GM13977 (cell line): ENCODE measurements at regions not wholly inside any gene's neighbourhood (a gene's known extent, or its start where the extent isn't known, plus 50 kb on each side); places are given as distances from the start of the nearest gene placed in this dataset.

Source experiments
- DNase-seq: peaks from one replicate; pipeline ENCODE4 v3.0.0; 2012; ENCODE audit warnings: low spot score
- CTCF ChIP-seq: IDR thresholded peaks from 2 replicates; pipeline ENCODE4 v1.5.1; 2012; ENCODE audit warnings: mild to moderate bottlenecking, control low read depth; ENCODE audit not compliant: insufficient read depth; ENCODE audit errors: extremely low read depth, missing control alignments
- in situ Hi-C: fragments of 300-500 bp; cut with MboI; formaldehyde crosslinking; loops from one replicate; pipeline ENCODE4 v1.12.0; 2022; ENCODE audit warnings: low sequenced_read_pairs, low pct_unique_long_range_greater_than_20kb, mixed read lengths, inconsistent platforms; ENCODE audit not compliant: unreplicated experiment

- DNase-seq: no peak
- in situ Hi-C loops: no loop called here
- no peak for TF ChIP-seq CTCF
Observed at GRCh38 chr6:51322505-51322904, 503.8 kb downstream of the TFAP2B start.

- in situ Hi-C loops: no loop called here
- no peak for DNase-seq
- TF ChIP-seq CTCF: no peak
Observed at GRCh38 chr6:51323056-51323455, 504.4 kb downstream of the TFAP2B start.

- DNase-seq: no peak
- no peak for TF ChIP-seq CTCF
- in situ Hi-C loops: no loop called here
Observed at GRCh38 chr6:51330971-51331370, 512.3 kb downstream of the TFAP2B start.

GRCh38 chr6:51335543-51335942 is 516.9 kb downstream of the TFAP2B start:
- no peak for TF ChIP-seq CTCF
- DNase-seq: no peak
- in situ Hi-C loops: no loop called here

GRCh38 chr6:51336185-51336584 is 517.5 kb downstream of the TFAP2B start:
- no peak for DNase-seq
- in situ Hi-C loops: no loop called here
- TF ChIP-seq CTCF: no peak

GRCh38 chr6:51337277-51337676 is 518.6 kb downstream of the TFAP2B start:
- no peak for DNase-seq
- in situ Hi-C loops: no loop called here
- TF ChIP-seq CTCF: no peak

GRCh38 chr6:51339108-51339507 is 520.4 kb downstream of the TFAP2B start:
- in situ Hi-C loops: no loop called here
- no peak for TF ChIP-seq CTCF
- DNase-seq: no peak
